Spleen (tissue), 11 donors: ENCODE measurements at regions not wholly inside any gene's neighbourhood (a gene's known extent, or its start where the extent isn't known, plus 50 kb on each side); places are given as distances from the start of the nearest gene placed in this dataset.
"Not testable (repeated sequence)": the region's sequence is repeated elsewhere in the genome, so short reads cannot be mapped to it uniquely, and the experiment has no call there.

Experiments used
- DNase-seq: peaks from one replicate; pipeline ENCODE4 v3.0.0-alpha.2; 2020
- H3K27ac ChIP-seq, 8 donors: fragments of 200-600 bp; sonication (generic) in 7 of 8; 1 replicate in 4 of 8; 2 replicates in 4 of 8; pipeline versions ENCODE4 v1.5.0 to v1.8.0; 2016 to 2021; ENCODE audit warnings: inconsistent platforms in 4 of 8, mild to moderate bottlenecking in 4 of 8, moderate library complexity in 1 of 8
- H3K27me3 ChIP-seq, 7 donors: fragments of 200-600 bp; sonication (generic) in 6 of 7; replicated peaks in 1 of 7; 1 replicate in 4 of 7; 2 replicates in 3 of 7; pipeline versions ENCODE4 v1.5.0 to v1.8.0; 2016 to 2021; ENCODE audit warnings: inconsistent platforms in 3 of 7, mild to moderate bottlenecking in 1 of 7
- H3K36me3 ChIP-seq, 6 donors: fragments of 200-600 bp; sonication (generic) in 5 of 6; 1 replicate in 4 of 6; 2 replicates in 2 of 6; pipeline versions ENCODE4 v1.5.0 to v1.8.0; 2016 to 2021; ENCODE audit warnings: inconsistent platforms in 2 of 6
- H3K4me1 ChIP-seq, 6 donors: fragments of 200-600 bp; sonication (generic) in 5 of 6; 1 replicate in 3 of 6; 2 replicates in 3 of 6; pipeline versions ENCODE4 v1.5.0 to v1.8.0; 2016 to 2021; ENCODE audit warnings: inconsistent platforms in 3 of 6
- H3K4me3 ChIP-seq, 8 donors: fragments of 200-600 bp; sonication (generic) in 7 of 8; 1 replicate in 4 of 8; 2 replicates in 4 of 8; pipeline versions ENCODE4 v1.5.0 to v1.8.0; 2016 to 2021; ENCODE audit warnings: inconsistent platforms in 4 of 8, mild to moderate bottlenecking in 4 of 8, moderate library complexity in 2 of 8
- H3K9me3 ChIP-seq, 8 donors: fragments of 200-600 bp; sonication (generic) in 7 of 8; 1 replicate in 4 of 8; 2 replicates in 4 of 8; pipeline versions ENCODE4 v1.5.0 to v1.8.0; 2016 to 2021; ENCODE audit warnings: inconsistent platforms in 4 of 8
- POLR2A ChIP-seq, 3 donors: fragments of 450-650 bp; IDR thresholded peaks; one replicate each; pipeline ENCODE4 v1.5.1; 2017; ENCODE audit warnings: antibody characterized with exemption in 3 of 3, mild to moderate bottlenecking in 1 of 3
- POLR2AphosphoS5 ChIP-seq, 3 donors: sonication (generic); formaldehyde crosslinking; IDR thresholded peaks; one replicate each; pipeline ENCODE4 v1.5.1; 2017; ENCODE audit warnings: antibody characterized with exemption in 3 of 3
- WGBS, 5 donors: extraction: QIAGEN DNeasy Blood & Tissue Kit in 3 of 5; methylation state at CpG; one replicate each; pipeline versions ENCODE4 v1.1.5 to v1.1.7; 2013 to 2018; 5-methylcytosine and 5-hydroxymethylcytosine counted together
- intact Hi-C: fragments of 100-400 bp; cut with DNase I; formaldehyde crosslinking; loops from one replicate; pipeline ENCODE4 v1.15.0; 2023; ENCODE audit warnings: low total_unique reads
- TF ChIP-seq, protein P1 (sequence below), 11 experiments: fragments of 200-600 bp in 7 of 11; fragments of 450-650 bp in 4 of 11; sonication (generic) in 4 of 11; IDR thresholded peaks in 8 of 11; conservative IDR thresholded peaks in 3 of 11; 1 replicate in 7 of 11; 2 replicates in 4 of 11; pipeline versions ENCODE4 v1.4.0 to v1.8.0; 2016 to 2021; ENCODE audit warnings: antibody characterized with exemption in 11 of 11, inconsistent platforms in 4 of 11, mild to moderate bottlenecking in 1 of 11
- donor health status: healthy with polysubstance abuse.
- donor health status: DM: no; HTN: no; CAD: no; lungs with moderate emphysema.
- donor health status: DM: no; HTN: no; CAD: no.
- donor health status: Bipolar disorder and iron deficiency.
- donor health status: healthy.
- donor health status: DM: no; HTN: no; CAD: no.
- donor health status: DM: yes; HTN: yes; CAD: no.

DNA sequence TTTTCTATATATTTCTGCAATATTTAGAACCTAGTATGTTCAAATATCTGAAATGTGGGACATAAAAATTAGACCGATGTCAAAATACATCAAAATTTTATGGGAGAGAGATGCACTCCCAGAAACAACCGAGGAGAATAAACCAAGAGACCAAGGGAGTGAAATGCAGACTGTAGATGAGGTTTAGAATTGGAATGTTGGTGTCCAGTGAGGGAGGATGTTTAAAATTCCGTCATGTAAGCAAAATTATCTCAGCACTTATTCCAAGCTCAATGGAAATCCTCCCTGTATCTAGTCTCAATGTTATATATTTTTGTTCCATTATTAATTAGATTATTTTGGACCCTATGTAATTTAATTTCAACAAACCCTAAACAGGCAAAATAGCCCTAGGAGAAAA is 61.9 kb upstream of the MAGI2 start:
- H3K36me3 ChIP-seq: no peaks in the 10 kb centered on the region
- no peaks in the 10 kb centered on the region for H3K27me3 ChIP-seq
- no peak overlapping the region for H3K27ac ChIP-seq
- H3K9me3 ChIP-seq: peaks cover 0 to 6% (median 0%) of the 10 kb centered on the region in 8 donors
- no peak for TF ChIP-seq POLR2AphosphoS5 (IDR thresholded peaks at IDR 0.05)
- TF ChIP-seq POLR2A (IDR thresholded peaks at IDR 0.05): no peak
- TF ChIP-seq, protein P1, sequence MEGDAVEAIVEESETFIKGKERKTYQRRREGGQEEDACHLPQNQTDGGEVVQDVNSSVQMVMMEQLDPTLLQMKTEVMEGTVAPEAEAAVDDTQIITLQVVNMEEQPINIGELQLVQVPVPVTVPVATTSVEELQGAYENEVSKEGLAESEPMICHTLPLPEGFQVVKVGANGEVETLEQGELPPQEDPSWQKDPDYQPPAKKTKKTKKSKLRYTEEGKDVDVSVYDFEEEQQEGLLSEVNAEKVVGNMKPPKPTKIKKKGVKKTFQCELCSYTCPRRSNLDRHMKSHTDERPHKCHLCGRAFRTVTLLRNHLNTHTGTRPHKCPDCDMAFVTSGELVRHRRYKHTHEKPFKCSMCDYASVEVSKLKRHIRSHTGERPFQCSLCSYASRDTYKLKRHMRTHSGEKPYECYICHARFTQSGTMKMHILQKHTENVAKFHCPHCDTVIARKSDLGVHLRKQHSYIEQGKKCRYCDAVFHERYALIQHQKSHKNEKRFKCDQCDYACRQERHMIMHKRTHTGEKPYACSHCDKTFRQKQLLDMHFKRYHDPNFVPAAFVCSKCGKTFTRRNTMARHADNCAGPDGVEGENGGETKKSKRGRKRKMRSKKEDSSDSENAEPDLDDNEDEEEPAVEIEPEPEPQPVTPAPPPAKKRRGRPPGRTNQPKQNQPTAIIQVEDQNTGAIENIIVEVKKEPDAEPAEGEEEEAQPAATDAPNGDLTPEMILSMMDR (IDR thresholded peaks at IDR 0.05 in 8 of 11, conservative IDR thresholded peaks at IDR 0.05 in 3 of 11): no peak
- DNase-seq: no peak
- H3K4me1 ChIP-seq: no peaks in the 10 kb centered on the region
- H3K4me3 ChIP-seq: no peak overlapping the region
- intact Hi-C loops: no loop called here
- WGBS, 5 donors: 79 to 87% (median 83%) methylated on average over 3 of the region's 3 CpGs

GRCh38 chr7:79513261-79513660 is 59.8 kb upstream of the MAGI2 start:
- TF ChIP-seq POLR2A (IDR thresholded peaks at IDR 0.05) (no peak), POLR2AphosphoS5 (IDR thresholded peaks at IDR 0.05) (no peak)
- TF ChIP-seq, protein P1 (IDR thresholded peaks at IDR 0.05 in 8 of 11, conservative IDR thresholded peaks at IDR 0.05 in 3 of 11): no peak
- 83 to 95% (median 91%) methylated on average over 2 of the region's 2 CpGs for WGBS, 5 donors
- DNase-seq: no peak
- H3K9me3 ChIP-seq: peaks cover 0 to 6% (median 0%) of the 10 kb centered on the region in 8 donors
- no peaks in the 10 kb centered on the region for H3K4me1 ChIP-seq
- no peak overlapping the region for H3K27ac ChIP-seq
- H3K27me3 ChIP-seq: no peaks in the 10 kb centered on the region
- H3K36me3 ChIP-seq: no peaks in the 10 kb centered on the region
- H3K4me3 ChIP-seq: no peak overlapping the region
- intact Hi-C loops: no loop called here

DNA sequence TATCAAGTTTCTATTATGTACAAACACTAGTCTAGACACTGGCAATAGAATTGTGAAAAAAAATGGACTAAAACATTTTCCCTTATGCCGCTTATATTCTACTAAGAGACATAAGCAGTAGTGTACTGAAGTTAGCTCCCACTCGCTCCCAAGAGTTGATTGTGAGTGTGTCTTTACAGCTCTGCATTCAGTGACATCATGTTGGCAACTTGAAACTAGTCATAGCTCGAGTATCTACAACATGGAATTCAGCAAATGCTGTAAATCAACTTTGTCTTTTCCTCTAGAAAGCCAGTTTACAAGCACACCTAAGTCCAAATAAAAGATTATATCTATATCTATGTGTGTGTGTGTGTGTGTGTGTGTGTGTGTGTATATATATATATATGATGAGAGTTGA is 58.8 kb upstream of the MAGI2 start:
- H3K36me3 ChIP-seq: no peaks in the 10 kb centered on the region
- intact Hi-C loops: no loop called here
- no peaks in the 10 kb centered on the region for H3K27me3 ChIP-seq

DNA sequence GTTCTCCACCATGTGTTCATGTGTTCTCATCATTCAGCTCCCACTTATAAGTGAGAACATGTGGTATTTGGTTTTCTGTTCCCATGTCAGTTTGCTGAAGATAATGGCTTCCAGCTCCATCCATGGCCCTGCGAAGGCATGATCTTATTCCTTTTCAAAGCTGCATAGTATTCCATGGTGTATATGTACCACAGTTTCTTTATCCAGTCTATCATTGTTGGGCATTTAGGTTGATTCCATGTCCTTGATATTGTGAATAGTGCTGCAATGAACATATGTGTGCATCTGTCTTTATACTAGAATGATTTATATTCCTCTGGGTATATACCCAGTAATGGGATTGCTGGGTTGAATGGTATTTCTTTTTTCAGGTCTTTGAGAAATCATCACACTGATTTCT is 57.6 kb upstream of the MAGI2 start:
- H3K36me3 ChIP-seq, H3K4me3 ChIP-seq, DNase-seq, H3K4me1 ChIP-seq, H3K9me3 ChIP-seq, H3K27me3 ChIP-seq, intact Hi-C loops, H3K27ac ChIP-seq: not testable (repeated sequence)
- WGBS, 5 donors: 84 to 93% (median 89%) methylated on average over 1 of the region's 1 CpG

More for the DNA sequence above, 58.8 kb upstream of the MAGI2 start:
- peaks cover 0 to 6% (median 0%) of the 10 kb centered on the region in 8 donors for H3K9me3 ChIP-seq
- H3K27ac ChIP-seq: no peak overlapping the region
- no peak for TF ChIP-seq POLR2A (IDR thresholded peaks at IDR 0.05)
- TF ChIP-seq, protein P1 (IDR thresholded peaks at IDR 0.05 in 8 of 11, conservative IDR thresholded peaks at IDR 0.05 in 3 of 11): no peak
- no peak for TF ChIP-seq POLR2AphosphoS5 (IDR thresholded peaks at IDR 0.05)
- DNase-seq: no peak
- WGBS, 5 donors: 75 to 86% (median 81%) methylated on average over 3 of the region's 3 CpGs
- no peaks in the 10 kb centered on the region for H3K4me1 ChIP-seq
- no peak overlapping the region for H3K4me3 ChIP-seq

GRCh38 chr7:79507131-79507530 is 53.7 kb upstream of the MAGI2 start:
- H3K9me3 ChIP-seq: peaks cover 0 to 6% (median 0%) of the 10 kb centered on the region in 8 donors
- intact Hi-C loops: no loop called here
- WGBS, 5 donors: 78 to 88% (median 81%) methylated on average over 6 of the region's 6 CpGs

More at GRCh38 chr7:79507131-79507530, 53.7 kb upstream of the MAGI2 start:
- DNase-seq: no peak
- no peaks in the 10 kb centered on the region for H3K36me3 ChIP-seq
- no peaks in the 10 kb centered on the region for H3K27me3 ChIP-seq
- no peaks in the 10 kb centered on the region for H3K4me1 ChIP-seq
- no peak overlapping the region for H3K27ac ChIP-seq
- TF ChIP-seq POLR2A (IDR thresholded peaks at IDR 0.05) (no peak), POLR2AphosphoS5 (IDR thresholded peaks at IDR 0.05) (no peak)
- TF ChIP-seq, protein P1 (IDR thresholded peaks at IDR 0.05 in 8 of 11, conservative IDR thresholded peaks at IDR 0.05 in 3 of 11): no peak
- H3K4me3 ChIP-seq: no peak overlapping the region
